ENCODE measurements at regions not wholly inside any gene's neighbourhood (a gene's known extent, or its start where the extent isn't known, plus 50 kb on each side); places are given as distances from the start of the nearest gene placed in this dataset.

GRCh38 chr9:117860849-117861248 lies 156.6 kb downstream of the TLR4 start:
- no peak for DNase-seq (ENCODE audit: low spot score)

- DNase-seq (ENCODE audit: low spot score), result no peak
These were observed 160.3 kb downstream of the TLR4 start for GRCh38 chr9:117864385-117865057.

DNA sequence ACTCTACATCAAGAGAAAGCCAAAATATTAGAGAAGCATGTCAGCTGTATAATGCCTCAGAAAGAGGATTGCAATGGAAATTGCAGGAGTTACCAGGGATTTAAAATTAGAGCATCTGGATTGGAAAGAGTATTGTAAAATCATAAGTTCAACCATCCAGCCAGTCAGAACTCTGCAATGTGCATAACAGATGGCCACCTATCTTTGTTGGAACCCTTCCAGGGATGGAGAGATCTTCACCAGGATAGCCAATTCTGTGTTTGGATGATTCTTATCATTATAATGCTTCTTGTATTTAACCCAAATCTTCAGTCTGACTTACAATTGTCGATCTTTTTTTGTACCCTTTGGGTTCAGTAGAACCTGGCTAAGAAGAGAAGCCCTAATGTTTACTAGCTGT lies 164.4 kb downstream of the TLR4 start:
- DNase-seq (ENCODE audit: low spot score), result no peak

DNA sequence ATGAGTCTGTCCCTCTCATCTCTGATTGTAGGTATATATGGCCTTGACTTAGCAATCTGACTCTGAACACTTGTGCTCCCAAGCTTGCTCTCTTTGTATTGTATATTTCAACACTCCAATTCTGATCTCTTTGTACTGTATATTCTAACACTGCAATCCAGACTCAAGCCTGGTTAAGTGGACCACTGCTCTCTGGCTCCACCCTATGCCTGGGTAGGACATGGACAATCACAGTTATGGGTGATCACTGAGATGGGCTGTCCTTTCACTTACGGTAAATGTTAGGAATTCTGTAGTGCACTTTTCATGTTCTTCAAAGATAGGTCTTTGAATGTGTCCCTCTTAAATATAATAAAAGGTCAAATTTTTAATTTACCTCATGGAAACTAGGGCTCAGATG lies 165.1 kb downstream of the TLR4 start:
- no peak for DNase-seq (ENCODE audit: low spot score)

- DNase-seq (ENCODE audit: low spot score), result no peak
These were observed 165.5 kb downstream of the TLR4 start for GRCh38 chr9:117869712-117870111.

- no peak for DNase-seq (ENCODE audit: low spot score)
These were observed 169.5 kb downstream of the TLR4 start for GRCh38 chr9:117873664-117874063.

GRCh38 chr9:117875886-117876285 lies 171.7 kb downstream of the TLR4 start:
- DNase-seq (ENCODE audit: low spot score), result no peak

DNA sequence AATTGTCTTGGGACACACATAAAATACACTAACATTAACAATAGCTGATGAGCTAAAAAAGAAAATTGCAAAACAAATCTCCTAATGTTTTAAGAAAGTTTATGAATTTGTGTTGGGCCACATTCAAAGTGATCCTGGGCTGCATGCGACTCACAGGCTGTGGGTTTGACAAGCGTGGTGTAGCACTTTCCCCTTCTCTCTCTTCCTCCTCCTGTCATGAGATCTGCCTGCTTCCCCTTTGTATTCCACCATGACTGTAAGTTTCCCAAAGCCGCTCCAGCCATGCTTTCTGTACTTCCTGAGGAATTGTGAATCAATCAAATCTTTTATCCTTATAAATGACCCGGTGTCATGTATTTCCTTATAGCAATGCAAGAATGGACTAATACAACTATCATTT lies 178.0 kb downstream of the TLR4 start:
- no peak for DNase-seq (ENCODE audit: low spot score)

DNA sequence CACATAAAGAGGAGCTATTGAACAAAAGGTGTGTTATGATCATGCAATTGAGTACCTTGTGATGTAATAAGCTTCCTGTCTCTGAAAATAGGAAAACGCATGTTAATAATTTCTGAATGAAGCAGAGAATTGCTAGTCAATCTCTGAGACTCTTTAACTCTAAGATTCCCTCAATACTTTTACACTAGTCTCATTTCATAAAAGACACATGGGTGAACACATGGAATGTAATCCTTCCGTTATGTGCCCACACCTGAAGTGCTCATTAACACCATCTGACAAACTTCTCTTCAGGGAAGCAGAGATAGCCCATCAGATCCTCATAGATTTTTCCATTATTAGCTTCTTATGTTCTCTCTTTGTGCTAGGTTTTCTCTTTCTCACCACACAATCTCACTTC lies 182.4 kb downstream of the TLR4 start:
- no peak for DNase-seq (ENCODE audit: low spot score)

GRCh38 chr9:117887383-117887782 lies 183.2 kb downstream of the TLR4 start:
- no peak for DNase-seq (ENCODE audit: low spot score)

GRCh38 chr9:117887941-117888340 lies 183.7 kb downstream of the TLR4 start:
- DNase-seq (ENCODE audit: low spot score), result no peak

DNA sequence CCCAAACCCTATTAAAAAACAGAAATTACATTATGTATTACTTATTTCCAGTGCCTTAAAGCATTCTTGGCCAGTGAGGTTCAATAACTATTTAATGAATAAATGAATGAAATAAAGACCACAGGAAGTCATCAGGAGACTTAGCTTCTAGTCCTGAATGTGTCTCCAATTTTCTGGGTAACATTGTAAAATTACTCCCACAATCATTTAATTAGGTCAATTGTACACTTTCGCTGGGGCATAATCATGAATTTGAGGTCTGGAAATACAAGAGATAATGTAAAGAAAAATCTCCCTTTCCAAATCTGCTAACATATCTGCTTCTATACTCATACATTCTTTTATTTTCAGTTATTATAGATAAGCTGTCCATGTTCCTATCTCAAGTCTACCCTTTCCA lies 199.2 kb downstream of the TLR4 start:
- DNase-seq (ENCODE audit: low spot score), result no peak

- no peak for DNase-seq (ENCODE audit: low spot score)
These were observed 202.6 kb downstream of the TLR4 start for GRCh38 chr9:117906763-117907162.

- DNase-seq (ENCODE audit: low spot score), result no peak
These were observed 203.2 kb downstream of the TLR4 start for GRCh38 chr9:117907420-117907819.

DNA sequence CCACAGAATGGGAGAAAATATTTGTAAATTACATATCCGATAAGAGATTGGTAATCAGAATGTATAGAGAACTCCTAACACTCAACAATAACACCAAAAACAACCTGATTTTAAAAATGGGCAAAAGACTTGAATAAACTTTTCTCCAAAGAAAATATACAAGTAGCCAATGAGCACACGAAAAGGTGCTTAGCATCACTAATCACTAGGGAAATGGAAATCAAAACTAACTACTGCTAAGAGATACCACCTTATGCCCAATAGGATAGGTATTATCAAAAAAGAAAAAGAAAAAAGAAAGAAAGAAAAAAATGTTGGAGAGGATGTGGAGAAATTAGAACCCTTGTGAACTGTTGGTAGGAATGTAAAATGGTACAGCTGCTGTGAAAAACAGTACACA lies 212.1 kb downstream of the TLR4 start:
- DNase-seq (ENCODE audit: low spot score), result no peak

DNA sequence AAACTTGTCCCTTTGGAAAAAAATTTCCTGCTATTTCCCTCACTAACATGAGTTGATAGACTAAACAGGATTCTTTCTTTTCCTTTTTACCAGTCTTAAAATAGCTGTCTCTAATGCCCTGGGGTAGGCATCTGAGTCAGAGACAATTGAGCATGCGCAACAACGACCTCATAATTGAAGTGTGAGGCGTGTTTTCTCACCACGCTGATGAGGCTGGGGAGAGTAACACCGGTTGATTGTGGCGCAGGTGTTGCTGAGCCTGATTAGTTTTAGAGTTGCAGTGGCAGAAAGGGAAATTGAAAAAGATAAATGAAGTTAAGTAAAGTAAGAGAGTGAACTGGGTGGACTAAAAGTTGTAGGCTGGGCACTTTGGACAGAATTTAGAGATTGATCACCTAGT lies 213.7 kb downstream of the TLR4 start:
- no peak for DNase-seq (ENCODE audit: low spot score)

DNA sequence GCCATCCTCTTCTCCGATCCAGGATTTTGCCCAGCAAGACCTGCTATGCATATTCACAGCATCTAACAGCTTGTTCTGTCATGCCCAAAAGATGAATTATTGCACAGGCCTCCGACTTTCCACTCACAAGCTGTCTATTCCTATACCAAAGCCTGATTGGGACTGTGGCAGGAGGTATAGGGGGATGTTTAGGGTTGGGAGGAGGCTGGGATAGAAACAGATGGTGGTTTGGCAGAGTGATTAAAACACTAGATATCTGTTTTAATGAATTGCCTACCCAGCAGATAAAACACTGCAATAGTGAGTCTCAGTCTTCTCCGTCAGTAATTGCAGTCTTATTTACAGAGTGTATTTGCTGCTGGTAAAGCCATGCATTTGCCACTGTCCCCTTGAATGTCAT lies 215.3 kb downstream of the TLR4 start:
- no peak for DNase-seq (ENCODE audit: low spot score)

GRCh38 chr9:117926031-117926658 lies 221.9 kb downstream of the TLR4 start:
- no peak for DNase-seq (ENCODE audit: low spot score)

DNA sequence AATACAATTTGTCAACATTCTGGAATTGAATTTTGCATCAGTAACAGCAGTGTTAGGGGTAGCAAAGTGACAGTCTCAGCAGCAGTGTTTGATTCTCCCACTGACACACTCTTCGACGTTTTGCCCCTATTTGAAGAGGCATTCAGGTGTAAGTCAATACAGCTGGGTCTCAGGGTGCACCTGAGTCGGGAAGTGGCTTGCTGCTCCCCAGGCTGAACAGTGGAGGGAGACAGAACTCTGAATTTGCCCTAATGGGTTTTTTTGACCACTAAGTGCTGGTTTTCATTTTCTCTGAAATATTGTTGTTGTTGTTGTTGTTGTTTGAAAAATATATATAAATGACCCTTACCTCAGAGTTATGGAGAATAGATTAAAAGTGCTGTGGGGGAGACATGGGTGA lies 223.2 kb downstream of the TLR4 start:
- peak; percentile 18 for DNase-seq (ENCODE audit: low spot score)

GRCh38 chr9:117929868-117930267 lies 225.7 kb downstream of the TLR4 start:
- no peak for DNase-seq (ENCODE audit: low spot score)

- DNase-seq (ENCODE audit: low spot score), result no peak
These were observed 228.4 kb downstream of the TLR4 start for GRCh38 chr9:117932585-117932984.

DNA sequence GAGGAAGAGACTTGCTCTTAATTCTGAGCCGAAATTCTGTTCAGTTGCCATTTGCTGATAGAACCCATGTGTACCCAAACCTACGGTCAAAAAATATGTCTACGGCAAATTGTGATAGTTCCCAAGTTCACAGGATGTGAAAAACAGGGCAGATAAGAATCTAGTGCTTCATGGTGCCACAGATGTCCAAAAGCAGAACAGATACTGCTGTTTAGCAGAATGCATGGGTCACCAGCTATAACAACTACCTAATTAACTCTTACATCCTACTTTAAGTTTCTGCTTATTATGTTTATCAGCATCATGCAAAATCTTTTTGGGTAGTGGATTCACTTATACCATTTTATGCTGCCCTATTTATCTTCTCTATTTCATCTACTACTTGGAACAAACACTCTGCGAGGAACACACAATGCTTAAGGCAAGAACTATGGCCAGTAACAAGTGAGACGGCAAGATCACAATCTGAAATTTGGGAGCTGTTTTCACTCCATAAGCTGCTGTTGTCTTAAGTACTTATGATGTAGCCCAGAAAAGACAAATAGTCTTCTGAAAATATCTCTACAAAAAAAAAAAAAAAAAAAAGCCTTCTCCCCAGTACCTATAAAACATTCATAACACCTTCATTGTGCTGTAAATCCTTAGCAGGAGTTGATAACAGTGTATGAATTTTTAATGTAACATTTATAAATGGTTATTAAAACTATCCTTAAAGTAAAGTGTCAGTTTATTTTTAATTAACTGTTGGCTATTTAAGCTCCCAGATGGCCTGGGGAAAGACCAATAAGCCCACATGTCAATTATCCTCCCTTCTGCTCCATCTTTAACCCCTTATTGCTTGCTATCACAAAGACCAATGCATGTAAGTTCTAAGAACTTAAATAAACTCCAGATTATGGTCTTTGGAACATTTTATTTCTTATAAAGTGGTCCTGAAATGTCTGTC lies 232.3 kb downstream of the TLR4 start:
- DNase-seq (ENCODE audit: low spot score), result no peak

GRCh38 chr9:117938086-117938485 lies 233.9 kb downstream of the TLR4 start:
- DNase-seq (ENCODE audit: low spot score), result no peak

Data from iPS-NIHi11 (cell line).